NOMO-1 treated with dmso at 0.1 percent for 144 hours (cell line): ENCODE measurements at regions not wholly inside any gene's neighbourhood (a gene's known extent, or its start where the extent isn't known, plus 50 kb on each side); places are given as distances from the start of the nearest gene placed in this dataset.

Experiments
- DNase-seq: peaks from one replicate; lab custom pipeline; 2025; ENCODE audit not compliant: unreplicated experiment; lab: John Stamatoyannopoulos, UW

DNA sequence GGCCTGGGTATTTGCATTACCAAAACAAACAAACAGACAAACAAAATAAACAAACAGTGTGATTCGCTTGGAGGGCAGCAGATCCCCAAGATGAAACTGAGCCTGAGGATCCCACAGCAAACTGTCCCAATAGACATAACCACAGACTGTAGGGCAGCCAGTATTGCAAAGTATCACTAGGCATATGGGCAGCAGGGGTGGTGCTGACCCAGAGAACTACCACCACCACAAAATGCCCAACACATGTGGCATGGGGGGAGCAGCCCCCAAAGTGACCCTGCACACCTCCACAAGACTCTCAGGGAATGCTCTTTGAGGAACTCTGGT is 330.1 kb downstream of the CYRIA start:
- no peak for DNase-seq

DNA sequence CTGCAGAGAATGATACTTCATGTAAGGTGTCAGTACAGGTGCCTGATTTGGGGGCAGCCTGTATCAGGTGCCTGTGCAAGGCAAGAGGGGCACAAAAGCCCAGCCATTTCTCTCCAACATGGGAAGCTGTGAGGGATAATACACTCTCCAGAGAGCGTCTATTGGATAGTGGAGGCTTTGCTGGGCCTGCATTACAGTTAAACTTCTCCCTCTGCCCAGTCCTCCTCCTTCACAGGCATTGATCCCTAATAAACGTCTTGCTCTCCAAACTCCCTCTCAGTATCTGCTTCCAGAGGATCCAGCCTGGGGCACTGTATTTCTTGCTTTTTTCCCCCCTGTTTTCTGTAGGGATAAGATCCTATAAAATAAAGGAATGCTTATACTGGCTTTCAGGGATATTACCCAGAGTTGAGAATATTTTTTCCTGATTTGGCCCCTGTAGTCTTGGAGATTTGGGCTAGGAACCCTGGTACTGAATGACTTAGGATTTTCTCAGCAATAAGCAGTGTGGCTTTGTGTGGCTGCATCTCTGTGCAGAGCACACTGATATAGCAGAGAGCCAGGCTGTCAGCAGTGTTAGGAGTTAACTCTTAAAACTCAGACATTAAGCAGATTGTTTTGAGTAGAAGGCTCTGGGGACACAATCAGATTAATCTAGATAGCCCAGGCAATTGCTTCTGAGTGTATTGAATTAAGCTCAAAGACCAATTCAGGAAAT is 330.6 kb downstream of the CYRIA start:
- DNase-seq = no peak

DNA sequence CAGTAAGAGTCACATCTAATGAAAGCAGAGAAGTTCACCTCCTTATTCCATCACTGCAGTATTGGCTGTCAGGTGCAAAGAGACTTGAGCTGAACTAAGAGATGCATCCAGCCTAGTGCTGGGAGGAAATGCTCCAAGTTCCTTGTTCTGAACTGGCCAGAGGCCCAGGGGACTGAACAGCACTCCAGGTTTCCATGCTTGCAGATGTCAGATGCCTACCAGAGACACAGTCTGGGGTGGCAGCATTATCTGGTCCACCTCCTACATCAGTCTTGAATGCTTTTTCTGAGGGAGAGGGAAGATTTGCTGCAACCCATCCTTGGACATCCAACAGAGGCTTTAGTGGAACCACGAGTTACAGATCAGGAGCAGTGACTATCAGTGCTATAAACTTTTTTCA is 331.3 kb downstream of the CYRIA start:
- no peak for DNase-seq

DNA sequence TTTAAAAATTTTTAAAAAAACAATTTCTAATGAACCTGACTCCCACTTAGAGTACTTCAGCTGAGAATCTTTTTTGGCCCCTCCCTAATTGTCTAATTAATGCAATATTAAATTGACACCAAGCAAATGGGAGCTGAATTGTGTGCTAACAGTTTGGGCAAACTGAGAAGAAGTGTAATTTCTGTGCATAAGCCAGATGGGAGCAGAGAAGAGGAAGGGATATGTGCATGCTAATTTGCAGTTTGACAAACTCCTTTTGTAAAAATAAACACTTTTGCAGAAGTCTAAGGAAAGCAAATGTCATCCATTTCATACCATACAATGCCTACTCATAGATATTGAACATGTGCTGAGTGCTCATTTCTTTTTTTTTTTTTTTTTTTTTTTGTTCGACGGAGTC is 332.0 kb downstream of the CYRIA start:
- DNase-seq = no peak

DNA sequence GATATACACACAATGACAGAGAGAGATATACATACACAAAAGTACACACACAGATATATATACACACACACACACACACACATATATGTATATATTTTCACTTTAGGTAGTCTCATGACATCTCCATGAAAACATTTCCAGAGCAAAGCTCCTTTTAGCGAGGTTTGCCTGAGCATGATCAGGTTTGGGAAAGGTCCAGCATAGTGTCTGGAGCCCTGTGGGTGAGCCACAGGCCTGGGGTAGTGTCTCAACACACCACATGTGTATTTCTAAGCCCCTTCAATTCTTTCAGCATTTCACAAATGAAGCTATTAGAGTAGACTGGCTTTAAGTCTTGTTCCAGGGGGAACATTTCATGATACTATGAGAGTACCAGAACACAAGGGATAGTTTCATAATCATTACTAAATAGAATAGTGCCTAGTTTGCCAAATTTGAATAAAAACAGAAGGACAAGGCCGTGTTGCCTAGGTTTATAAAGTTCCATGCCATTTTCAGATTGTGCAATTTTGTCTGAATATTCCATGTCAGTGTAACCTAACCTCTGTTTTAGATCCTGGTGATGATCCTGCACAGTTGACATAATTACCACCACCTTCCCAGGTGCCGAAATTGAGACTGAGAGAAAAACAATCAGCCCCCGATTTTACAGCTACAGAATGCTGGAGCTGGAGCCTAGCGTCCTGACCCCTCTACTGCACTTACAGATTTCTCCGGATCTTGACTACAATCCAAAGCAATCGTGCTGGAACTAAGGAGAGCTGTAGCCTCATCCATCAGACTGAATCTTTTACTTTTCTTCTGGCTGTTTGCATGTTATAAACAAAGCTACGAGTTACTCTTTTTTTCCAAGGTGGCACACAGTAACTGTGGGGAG is 332.7 kb downstream of the CYRIA start:
- DNase-seq = no peak

DNA sequence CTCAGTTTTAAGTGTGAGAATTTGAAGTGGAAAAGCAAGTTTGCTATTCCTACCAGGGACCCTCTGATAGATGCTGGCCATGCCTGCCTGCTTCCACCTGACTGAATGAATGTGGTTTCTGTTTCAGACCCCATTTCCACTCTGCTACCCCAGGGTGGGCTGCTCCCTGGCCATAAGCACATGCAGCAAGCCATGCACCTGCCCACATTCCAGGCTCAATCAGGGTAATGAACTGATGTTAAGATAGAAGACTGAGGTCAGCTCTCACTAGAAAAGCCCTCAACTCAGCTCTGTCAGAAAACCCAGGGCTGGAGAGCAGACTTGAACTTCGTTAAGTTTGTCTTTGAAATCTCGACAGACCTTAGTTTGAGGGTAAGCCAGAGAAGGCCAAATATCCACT is 333.9 kb downstream of the CYRIA start:
- DNase-seq = no peak

- no peak for DNase-seq
Measured at GRCh38 chr2:16330982-16331381, 334.7 kb downstream of the CYRIA start.

DNA sequence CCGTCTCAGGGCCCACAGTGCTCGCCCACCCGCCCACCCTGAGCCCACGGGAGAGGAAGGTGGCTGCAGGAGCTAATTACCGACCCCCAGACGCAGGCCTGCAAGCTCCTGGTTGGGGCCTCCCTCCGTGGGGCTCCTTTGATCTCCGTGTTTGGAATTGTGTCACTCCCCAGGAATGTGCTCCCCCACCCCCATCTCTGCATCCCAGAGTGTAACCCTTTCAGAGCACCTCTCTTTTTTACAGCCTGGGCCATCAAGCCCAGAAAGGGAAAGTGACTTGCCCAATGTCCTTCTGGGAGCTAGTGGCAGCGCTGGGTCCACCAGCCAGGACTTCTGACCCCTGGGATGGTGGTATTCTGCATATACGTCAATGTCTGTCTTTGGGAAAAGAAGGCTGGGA is 335.1 kb downstream of the CYRIA start:
- no peak for DNase-seq

GRCh38 chr2:16330012-16330411 is 335.6 kb downstream of the CYRIA start:
- no peak for DNase-seq

- no peak for DNase-seq
Measured at GRCh38 chr2:16329421-16329820, 336.2 kb downstream of the CYRIA start.

- no peak for DNase-seq
Measured at GRCh38 chr2:16328521-16329190, 337.0 kb downstream of the CYRIA start.

GRCh38 chr2:16327326-16327725 is 338.3 kb downstream of the CYRIA start:
- DNase-seq = no peak

DNA sequence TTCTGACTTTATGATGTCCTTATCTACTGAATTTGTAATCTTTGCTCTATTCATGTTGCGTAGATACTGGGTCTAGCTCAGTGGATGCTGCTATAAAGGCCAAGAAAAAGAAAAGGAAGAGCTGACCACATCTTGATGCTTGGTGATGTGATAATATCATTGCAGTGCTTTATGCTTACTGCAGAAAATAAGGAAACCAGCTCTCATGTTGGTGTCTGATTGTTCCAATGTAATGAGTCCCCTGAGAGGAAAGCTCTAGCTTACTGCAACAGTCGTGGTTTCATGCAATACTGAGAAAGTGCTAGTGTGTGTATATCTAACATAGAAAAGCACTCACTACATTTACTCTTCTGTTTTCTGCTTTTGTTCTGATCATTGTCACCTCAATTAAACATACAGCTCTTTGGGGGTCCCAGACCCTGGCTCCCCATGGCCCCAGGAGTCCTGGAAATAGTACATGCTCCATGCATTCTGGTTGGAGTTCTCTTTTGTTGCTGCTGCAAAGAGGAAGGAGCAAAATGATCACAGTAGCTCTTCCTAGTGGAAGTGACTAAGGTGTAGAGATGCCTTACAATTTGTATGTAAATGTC is 338.8 kb downstream of the CYRIA start:
- no peak for DNase-seq

GRCh38 chr2:16325976-16326510 is 339.6 kb downstream of the CYRIA start:
- DNase-seq = no peak

DNA sequence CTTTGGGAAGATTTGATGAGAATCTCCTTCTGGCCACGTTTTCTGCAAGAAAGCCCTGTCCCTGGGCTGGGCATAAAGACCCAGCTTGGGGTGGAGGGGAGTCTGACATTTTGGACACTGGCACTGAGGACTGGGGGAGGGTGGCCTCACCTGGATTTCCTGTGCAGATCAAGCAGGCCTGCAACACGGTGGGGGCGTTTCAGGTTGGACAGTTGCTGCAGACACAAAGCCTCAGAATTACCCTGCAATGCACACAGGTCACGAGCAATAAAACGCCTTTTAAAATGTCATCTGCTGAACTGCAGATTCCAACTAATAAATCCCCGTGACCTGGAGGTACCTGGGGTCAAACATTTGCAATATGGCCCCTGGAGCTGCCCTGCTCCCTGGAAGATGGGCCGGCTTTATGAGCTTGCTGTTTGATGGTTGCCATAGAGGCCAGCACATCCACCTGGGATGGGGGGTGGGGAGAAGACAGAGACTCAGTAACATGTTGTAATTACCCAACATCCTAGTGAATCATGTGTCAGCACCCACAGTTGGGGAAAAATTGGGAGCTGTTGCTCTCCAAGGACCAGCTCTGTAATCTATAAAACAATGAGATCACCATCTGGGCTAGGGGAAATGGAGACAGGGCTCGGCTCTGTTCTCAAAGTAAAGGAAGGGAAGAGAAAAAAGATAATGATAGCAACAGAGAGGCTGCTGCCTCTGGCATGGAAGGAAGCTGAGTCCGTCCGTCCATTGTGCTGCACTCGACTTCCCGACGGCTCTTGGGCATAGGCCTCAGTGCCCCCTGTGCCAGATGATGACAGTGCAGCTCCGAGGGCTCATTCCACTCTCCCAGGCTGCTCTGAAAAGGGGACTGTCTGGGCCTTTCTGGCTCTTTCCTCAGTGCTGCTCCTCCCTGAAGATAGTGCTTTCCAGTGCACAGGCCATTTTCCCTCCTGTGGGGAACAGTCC is 340.3 kb downstream of the CYRIA start:
- DNase-seq = no peak

DNA sequence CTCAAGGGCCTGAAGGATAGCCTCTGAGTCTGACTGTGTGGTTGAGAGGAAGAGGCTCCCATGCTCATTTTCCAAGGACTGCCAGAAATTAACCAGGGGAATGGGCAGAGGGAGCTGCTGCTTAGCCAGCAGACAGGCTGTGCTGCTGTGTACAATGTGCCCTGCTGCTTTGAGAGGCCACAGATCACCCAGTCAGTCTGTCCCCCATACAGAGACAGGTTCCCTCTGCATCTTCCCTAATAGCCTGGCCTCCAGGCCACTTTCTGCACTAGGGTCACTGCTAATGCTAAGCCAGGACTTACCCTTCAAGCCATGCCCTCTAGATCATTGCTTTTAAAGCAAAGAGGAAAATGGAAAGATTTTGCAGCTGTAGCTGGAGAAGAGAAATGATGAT is 341.1 kb downstream of the CYRIA start:
- no peak for DNase-seq

DNA sequence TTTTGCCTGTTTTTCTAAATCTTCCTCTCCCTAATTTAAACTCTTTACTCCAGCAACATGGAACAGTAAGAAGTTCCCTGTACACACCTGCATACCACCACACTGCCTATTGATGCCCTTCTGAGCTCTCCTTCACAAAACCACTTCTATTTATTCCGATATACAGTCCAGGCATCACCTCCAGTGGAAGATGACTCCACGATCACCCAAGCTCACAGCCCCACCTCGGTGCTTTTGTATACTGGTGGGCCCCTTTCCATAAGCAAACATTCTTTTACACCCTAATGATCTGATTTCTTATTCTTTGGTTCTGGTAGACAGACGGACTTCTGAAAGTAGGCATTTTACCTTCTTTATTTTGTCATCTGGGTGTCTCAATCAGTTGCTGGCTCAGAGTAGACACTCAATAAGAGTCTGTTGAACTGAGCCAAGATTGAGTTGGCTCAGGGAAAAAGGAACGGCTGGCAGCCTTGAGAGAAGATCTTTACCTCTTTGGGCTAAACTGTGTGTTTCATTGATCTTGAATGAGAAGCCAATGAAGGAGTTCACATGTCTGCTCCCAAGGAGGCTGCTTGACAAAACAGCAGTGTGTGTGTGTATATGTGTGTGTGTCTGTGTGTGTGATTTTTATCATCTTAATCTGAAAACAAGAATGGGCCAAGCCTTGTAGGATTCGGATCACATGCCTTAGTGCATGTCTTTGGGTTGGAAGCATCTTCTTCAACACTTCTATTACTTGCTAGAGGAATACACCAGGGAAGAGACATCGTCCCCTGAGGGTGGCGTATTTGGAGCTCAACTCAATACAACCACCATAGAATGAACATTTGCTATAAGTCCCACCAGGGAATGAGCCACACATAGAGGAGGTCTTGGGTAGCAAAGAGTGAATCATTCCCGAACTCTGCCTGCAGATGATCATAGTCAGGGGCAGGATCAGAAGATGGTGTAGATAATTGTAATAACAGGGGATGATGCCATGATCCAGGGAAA is 341.8 kb downstream of the CYRIA start:
- no peak for DNase-seq

DNA sequence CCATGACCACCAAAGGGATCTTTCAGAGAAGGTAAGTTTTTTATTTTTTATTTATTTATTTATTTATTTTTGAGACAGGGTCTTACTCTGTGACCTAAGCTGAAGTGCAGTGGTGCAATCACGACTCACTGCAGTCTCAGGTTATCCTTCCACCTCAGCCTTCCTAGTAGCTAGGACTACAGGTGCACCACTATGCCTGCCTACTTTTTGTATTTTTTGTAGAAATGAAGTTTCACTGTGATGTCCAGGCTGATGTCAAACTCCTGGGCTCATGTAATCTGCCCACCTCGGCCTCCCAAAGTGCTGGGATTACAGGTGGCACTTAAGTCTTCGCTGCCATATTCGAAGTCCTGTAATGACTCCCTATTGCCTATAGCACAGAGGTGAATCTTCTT is 342.5 kb downstream of the CYRIA start:
- no peak for DNase-seq
